ENCODE measurements at regions not wholly inside any gene's neighbourhood (a gene's known extent, or its start where the extent isn't known, plus 50 kb on each side); places are given as distances from the start of the nearest gene placed in this dataset.

DNA sequence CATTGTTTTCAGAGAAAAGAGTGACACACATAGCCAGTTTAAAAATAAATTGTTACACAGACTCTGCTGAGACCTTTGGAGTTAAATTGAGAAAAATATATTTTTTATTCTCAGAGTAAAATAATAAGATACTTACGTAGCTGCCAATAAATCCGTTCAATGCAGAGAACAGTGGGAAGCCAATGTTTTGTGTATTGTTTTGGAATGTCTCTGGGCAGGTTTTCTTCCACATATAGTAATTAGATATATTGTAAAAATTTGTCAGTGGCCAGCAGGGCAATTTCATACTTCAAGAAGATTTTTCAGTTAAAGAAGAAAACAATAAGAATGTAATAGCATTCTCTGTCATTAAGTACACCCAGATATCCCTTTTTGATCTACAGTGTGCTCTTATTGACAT is 999.5 kb upstream of the INTU start:
- TF ChIP-seq, protein P1, sequence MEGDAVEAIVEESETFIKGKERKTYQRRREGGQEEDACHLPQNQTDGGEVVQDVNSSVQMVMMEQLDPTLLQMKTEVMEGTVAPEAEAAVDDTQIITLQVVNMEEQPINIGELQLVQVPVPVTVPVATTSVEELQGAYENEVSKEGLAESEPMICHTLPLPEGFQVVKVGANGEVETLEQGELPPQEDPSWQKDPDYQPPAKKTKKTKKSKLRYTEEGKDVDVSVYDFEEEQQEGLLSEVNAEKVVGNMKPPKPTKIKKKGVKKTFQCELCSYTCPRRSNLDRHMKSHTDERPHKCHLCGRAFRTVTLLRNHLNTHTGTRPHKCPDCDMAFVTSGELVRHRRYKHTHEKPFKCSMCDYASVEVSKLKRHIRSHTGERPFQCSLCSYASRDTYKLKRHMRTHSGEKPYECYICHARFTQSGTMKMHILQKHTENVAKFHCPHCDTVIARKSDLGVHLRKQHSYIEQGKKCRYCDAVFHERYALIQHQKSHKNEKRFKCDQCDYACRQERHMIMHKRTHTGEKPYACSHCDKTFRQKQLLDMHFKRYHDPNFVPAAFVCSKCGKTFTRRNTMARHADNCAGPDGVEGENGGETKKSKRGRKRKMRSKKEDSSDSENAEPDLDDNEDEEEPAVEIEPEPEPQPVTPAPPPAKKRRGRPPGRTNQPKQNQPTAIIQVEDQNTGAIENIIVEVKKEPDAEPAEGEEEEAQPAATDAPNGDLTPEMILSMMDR (IDR thresholded peaks at IDR 0.05): no peak
- TF ChIP-seq POLR2A (IDR thresholded peaks at IDR 0.05): no peak

Measured in Peyer's patch (tissue), 4 donors.